Epidermal melanocyte (primary cell): ENCODE measurements at regions not wholly inside any gene's neighbourhood (a gene's known extent, or its start where the extent isn't known, plus 50 kb on each side); places are given as distances from the start of the nearest gene placed in this dataset.

ENCODE experiments used
- DNase-seq: peaks from one replicate; pipeline ENCODE4 v3.0.0; 2011; ENCODE audit warnings: low spot score; ENCODE audit not compliant: insufficient read length

- no peak for DNase-seq
Observed at GRCh38 chr18:29009250-29009803, 832.4 kb upstream of the CDH2 start.

- DNase-seq, result no peak
Observed at GRCh38 chr18:29008809-29009208, 831.9 kb upstream of the CDH2 start.

GRCh38 chr18:29007986-29008654, 831.2 kb upstream of the CDH2 start:
- DNase-seq, result no peak

GRCh38 chr18:29004921-29005320, 828.0 kb upstream of the CDH2 start:
- no peak for DNase-seq

GRCh38 chr18:29003194-29003593, 826.3 kb upstream of the CDH2 start:
- no peak for DNase-seq

- no peak for DNase-seq
Observed at GRCh38 chr18:29002747-29003146, 825.8 kb upstream of the CDH2 start.

GRCh38 chr18:28999726-29000125, 822.8 kb upstream of the CDH2 start:
- DNase-seq, result no peak

- DNase-seq, result no peak
Observed at GRCh38 chr18:28995319-28995718, 818.4 kb upstream of the CDH2 start.

GRCh38 chr18:28984731-28985130, 807.8 kb upstream of the CDH2 start:
- DNase-seq, result no peak

- no peak for DNase-seq
Observed at GRCh38 chr18:28974504-28974903, 797.6 kb upstream of the CDH2 start.

GRCh38 chr18:28973324-28973723, 796.4 kb upstream of the CDH2 start:
- no peak for DNase-seq

GRCh38 chr18:28972333-28972907, 795.5 kb upstream of the CDH2 start:
- no peak for DNase-seq

GRCh38 chr18:28963481-28963880, 786.6 kb upstream of the CDH2 start:
- no peak for DNase-seq

- no peak for DNase-seq
Observed at GRCh38 chr18:28961669-28962228, 784.8 kb upstream of the CDH2 start.

GRCh38 chr18:28960146-28960545, 783.2 kb upstream of the CDH2 start:
- no peak for DNase-seq

- DNase-seq, result no peak
Observed at GRCh38 chr18:28952339-28952738, 775.4 kb upstream of the CDH2 start.

- DNase-seq, result no peak
Observed at GRCh38 chr18:28947900-28948299, 771.0 kb upstream of the CDH2 start.

- no peak for DNase-seq
Observed at GRCh38 chr18:28946471-28946870, 769.5 kb upstream of the CDH2 start.

- DNase-seq, result no peak
Observed at GRCh38 chr18:28922936-28923335, 746.0 kb upstream of the CDH2 start.

- DNase-seq, result no peak
Observed at GRCh38 chr18:28916456-28916855, 739.5 kb upstream of the CDH2 start.

- DNase-seq, result no peak
Observed at GRCh38 chr18:28905509-28905908, 728.6 kb upstream of the CDH2 start.

GRCh38 chr18:28904789-28905364, 727.9 kb upstream of the CDH2 start:
- no peak for DNase-seq
